ENCODE measurements at regions not wholly inside any gene's neighbourhood (a gene's known extent, or its start where the extent isn't known, plus 50 kb on each side); places are given as distances from the start of the nearest gene placed in this dataset.

GRCh38 chr5:14006823-14007520, 62.5 kb upstream of the DNAH5 start:
- no peak for TF ChIP-seq POLR2AphosphoS5 (IDR thresholded peaks at IDR 0.05)
- TF ChIP-seq CTCF (IDR thresholded peaks at IDR 0.05), result peak in 1 of 4 experiments; percentile 11
- Histone ChIP-seq H3K27ac (peak overlapping the region in 2 of 4 donors; percentile 49 to 51), H3K4me3 (no peak overlapping the region), H3K9me3 (no peaks in the 10 kb centered on the region), H3K27me3 (no peaks in the 10 kb centered on the region), H3K4me1 (peaks cover 0 to 19% (median 3%) of the 10 kb centered on the region in 3 donors), H3K36me3 (no peaks in the 10 kb centered on the region)
- peak; percentile 73 for ATAC-seq
- WGBS, 2 donors (ENCODE audit: low coverage in 1 of 2), result 52 to 93% methylated on average over 3 to 5 of the region's 6 CpGs

GRCh38 chr5:14004598-14005394, 60.3 kb upstream of the DNAH5 start:
- TF ChIP-seq POLR2AphosphoS5 (IDR thresholded peaks at IDR 0.05), result no peak
- TF ChIP-seq EP300 (IDR thresholded peaks at IDR 0.05), result no peak
- no peak for TF ChIP-seq CTCF (IDR thresholded peaks at IDR 0.05)
- TF ChIP-seq POLR2A (IDR thresholded peaks at IDR 0.05), result no peak
- Histone ChIP-seq H3K9me3 (no peaks in the 10 kb centered on the region), H3K27ac (no peak overlapping the region), H3K4me3 (no peak overlapping the region), H3K27me3 (no peaks in the 10 kb centered on the region), H3K36me3 (no peaks in the 10 kb centered on the region), H3K4me1 (peaks cover 0 to 6% (median 0%) of the 10 kb centered on the region in 3 donors)
- 85 to 86% methylated on average over 4 to 6 of the region's 6 CpGs for WGBS, 2 donors (ENCODE audit: low coverage in 1 of 2)
- no peak for ATAC-seq

GRCh38 chr5:14003936-14004335, 59.4 kb upstream of the DNAH5 start:
- H3K4me1 ChIP-seq, result no peaks in the 10 kb centered on the region
- no peaks in the 10 kb centered on the region for H3K36me3 ChIP-seq
- H3K4me3 ChIP-seq, result no peak overlapping the region
- no peaks in the 10 kb centered on the region for H3K27me3 ChIP-seq
- no peaks in the 10 kb centered on the region for H3K9me3 ChIP-seq
- H3K27ac ChIP-seq, result no peak overlapping the region
- WGBS, 2 donors (ENCODE audit: low coverage in 1 of 2), result 77 to 91% methylated on average over 4 of the region's 4 CpGs
- TF ChIP-seq CTCF (IDR thresholded peaks at IDR 0.05), result no peak
- TF ChIP-seq EP300 (IDR thresholded peaks at IDR 0.05), result no peak
- no peak for TF ChIP-seq POLR2A (IDR thresholded peaks at IDR 0.05)
- no peak for TF ChIP-seq POLR2AphosphoS5 (IDR thresholded peaks at IDR 0.05)
- no peak for ATAC-seq

DNA sequence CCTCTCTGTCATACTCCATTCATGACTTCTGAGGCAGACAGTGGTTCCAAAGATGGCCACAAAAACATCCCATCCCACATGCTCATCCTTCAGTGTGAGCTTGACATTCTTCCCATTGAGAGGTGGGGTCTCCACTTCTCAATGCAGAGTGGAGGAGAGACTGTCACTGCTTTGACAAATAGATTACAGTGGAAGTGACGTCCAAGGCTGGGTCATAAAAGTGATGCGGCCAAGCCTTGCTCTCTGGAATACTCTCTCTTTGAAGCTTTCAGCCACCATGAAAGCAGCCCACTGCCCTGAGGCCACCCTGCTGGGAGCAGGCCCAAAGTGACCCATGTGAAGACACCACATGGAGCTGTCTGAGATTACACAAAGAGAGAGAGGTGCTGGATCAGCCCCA, 59.0 kb upstream of the DNAH5 start:
- no peak for ATAC-seq
- Histone ChIP-seq H3K36me3 (no peaks in the 10 kb centered on the region), H3K27me3 (no peaks in the 10 kb centered on the region), H3K4me1 (no peaks in the 10 kb centered on the region), H3K4me3 (no peak overlapping the region), H3K9me3 (no peaks in the 10 kb centered on the region), H3K27ac (no peak overlapping the region)
- TF ChIP-seq POLR2A (IDR thresholded peaks at IDR 0.05), result no peak
- no peak for TF ChIP-seq EP300 (IDR thresholded peaks at IDR 0.05)
- TF ChIP-seq CTCF (IDR thresholded peaks at IDR 0.05), result no peak
- TF ChIP-seq POLR2AphosphoS5 (IDR thresholded peaks at IDR 0.05), result no peak
- WGBS, 2 donors (ENCODE audit: low coverage in 1 of 2), result no CpG with 5 or more reads among the region's 2 CpGs

DNA sequence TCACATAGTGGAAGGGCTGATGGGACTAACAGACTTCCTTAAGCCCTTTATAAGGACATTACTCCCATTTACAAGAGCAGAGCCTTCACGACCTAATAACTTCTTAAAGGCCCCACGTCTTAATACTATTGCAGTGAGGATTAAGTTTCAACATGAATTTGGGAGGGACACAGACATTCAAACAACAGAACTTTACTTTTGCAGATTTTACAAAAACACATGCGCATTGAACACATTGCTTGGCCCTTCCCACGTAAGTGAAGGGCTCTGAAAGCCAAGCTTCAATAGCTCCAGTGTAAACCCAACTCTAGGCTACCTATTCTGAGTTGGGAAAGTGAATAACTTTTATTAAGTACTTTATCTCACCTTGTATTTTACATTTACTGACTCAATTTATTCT, 53.8 kb upstream of the DNAH5 start:
- WGBS, 2 donors (ENCODE audit: low coverage in 1 of 2), result 61 to 70% methylated on average over 2 to 3 of the region's 4 CpGs
- H3K9me3 ChIP-seq, result peaks cover 0 to 8% (median 0%) of the 10 kb centered on the region in 3 donors
- no peaks in the 10 kb centered on the region for H3K36me3 ChIP-seq
- H3K27ac ChIP-seq, result no peak overlapping the region
- H3K27me3 ChIP-seq, result no peaks in the 10 kb centered on the region
- TF ChIP-seq CTCF (IDR thresholded peaks at IDR 0.05) (no peak), POLR2A (IDR thresholded peaks at IDR 0.05) (no peak), EP300 (IDR thresholded peaks at IDR 0.05) (no peak), POLR2AphosphoS5 (IDR thresholded peaks at IDR 0.05) (no peak)
- no peaks in the 10 kb centered on the region for H3K4me1 ChIP-seq
- no peak overlapping the region for H3K4me3 ChIP-seq
- ATAC-seq, result no peak
